ENCODE measurements at regions not wholly inside any gene's neighbourhood (a gene's known extent, or its start where the extent isn't known, plus 50 kb on each side); places are given as distances from the start of the nearest gene placed in this dataset.

DNA sequence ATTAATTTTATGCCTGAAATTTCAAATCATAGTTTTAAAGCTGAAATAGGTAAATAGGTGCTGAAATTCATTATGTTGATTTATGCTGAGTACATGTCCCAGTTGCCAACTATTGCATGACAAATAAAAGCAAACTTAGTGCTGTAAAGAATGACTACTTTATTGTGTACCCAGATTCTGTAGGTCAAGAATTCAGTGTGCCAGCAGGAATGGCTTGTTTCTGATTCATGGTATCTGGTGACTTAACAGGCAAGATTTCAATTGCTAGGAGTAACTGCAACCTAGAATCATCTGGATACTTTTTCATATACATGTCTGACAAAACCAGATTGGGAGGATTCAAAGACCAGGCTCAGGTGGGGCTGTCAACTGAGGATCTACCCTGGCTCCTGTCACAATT is 678.4 kb upstream of the ADAMTS5 start:
- TF ChIP-seq, protein P1, sequence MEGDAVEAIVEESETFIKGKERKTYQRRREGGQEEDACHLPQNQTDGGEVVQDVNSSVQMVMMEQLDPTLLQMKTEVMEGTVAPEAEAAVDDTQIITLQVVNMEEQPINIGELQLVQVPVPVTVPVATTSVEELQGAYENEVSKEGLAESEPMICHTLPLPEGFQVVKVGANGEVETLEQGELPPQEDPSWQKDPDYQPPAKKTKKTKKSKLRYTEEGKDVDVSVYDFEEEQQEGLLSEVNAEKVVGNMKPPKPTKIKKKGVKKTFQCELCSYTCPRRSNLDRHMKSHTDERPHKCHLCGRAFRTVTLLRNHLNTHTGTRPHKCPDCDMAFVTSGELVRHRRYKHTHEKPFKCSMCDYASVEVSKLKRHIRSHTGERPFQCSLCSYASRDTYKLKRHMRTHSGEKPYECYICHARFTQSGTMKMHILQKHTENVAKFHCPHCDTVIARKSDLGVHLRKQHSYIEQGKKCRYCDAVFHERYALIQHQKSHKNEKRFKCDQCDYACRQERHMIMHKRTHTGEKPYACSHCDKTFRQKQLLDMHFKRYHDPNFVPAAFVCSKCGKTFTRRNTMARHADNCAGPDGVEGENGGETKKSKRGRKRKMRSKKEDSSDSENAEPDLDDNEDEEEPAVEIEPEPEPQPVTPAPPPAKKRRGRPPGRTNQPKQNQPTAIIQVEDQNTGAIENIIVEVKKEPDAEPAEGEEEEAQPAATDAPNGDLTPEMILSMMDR (IDR thresholded peaks at IDR 0.05), result no peak
- TF ChIP-seq POLR2AphosphoS5 (IDR thresholded peaks at IDR 0.05) (no peak), EP300 (IDR thresholded peaks at IDR 0.05) (no peak), POLR2A (IDR thresholded peaks at IDR 0.05) (no peak)
